ENCODE measurements at regions not wholly inside any gene's neighbourhood (a gene's known extent, or its start where the extent isn't known, plus 50 kb on each side); places are given as distances from the start of the nearest gene placed in this dataset.

- no peak for DNase-seq (ENCODE audit: low read depth)
- no peak for TF ChIP-seq CTCF (IDR thresholded peaks at IDR 0.05; ENCODE audit: low read depth, low read length, missing control alignments)
- H3K4me3 ChIP-seq (ENCODE audit: low read depth, low read length): no peak overlapping the region
These were observed 343.2 kb upstream of the CAMK1G start for GRCh38 chr1:209240351-209240750.

- DNase-seq (ENCODE audit: low read depth): no peak
- no peak overlapping the region for H3K4me3 ChIP-seq (ENCODE audit: low read depth, low read length)
- no peak for TF ChIP-seq CTCF (IDR thresholded peaks at IDR 0.05; ENCODE audit: low read depth, low read length, missing control alignments)
These were observed 342.0 kb upstream of the CAMK1G start for GRCh38 chr1:209241487-209241886.

- DNase-seq (ENCODE audit: low read depth): peak; percentile 44
- peak; percentile 85 for TF ChIP-seq CTCF (IDR thresholded peaks at IDR 0.05; ENCODE audit: low read depth, low read length, missing control alignments)
- H3K4me3 ChIP-seq (ENCODE audit: low read depth, low read length): no peak overlapping the region
These were observed 334.8 kb upstream of the CAMK1G start for GRCh38 chr1:209248649-209249279.

GRCh38 chr1:209249280-209249670, 334.2 kb upstream of the CAMK1G start:
- DNase-seq (ENCODE audit: low read depth): no peak
- no peak for TF ChIP-seq CTCF (IDR thresholded peaks at IDR 0.05; ENCODE audit: low read depth, low read length, missing control alignments)
- H3K4me3 ChIP-seq (ENCODE audit: low read depth, low read length): no peak overlapping the region

GRCh38 chr1:209249785-209250440, 333.6 kb upstream of the CAMK1G start:
- H3K4me3 ChIP-seq (ENCODE audit: low read depth, low read length): no peak overlapping the region
- TF ChIP-seq CTCF (IDR thresholded peaks at IDR 0.05; ENCODE audit: low read depth, low read length, missing control alignments): no peak
- DNase-seq (ENCODE audit: low read depth): no peak

- no peak overlapping the region for H3K4me3 ChIP-seq (ENCODE audit: low read depth, low read length)
- no peak for DNase-seq (ENCODE audit: low read depth)
- TF ChIP-seq CTCF (IDR thresholded peaks at IDR 0.05; ENCODE audit: low read depth, low read length, missing control alignments): no peak
These were observed 332.5 kb upstream of the CAMK1G start for GRCh38 chr1:209250861-209251636.
